HUES6 (cell line): ENCODE measurements at regions not wholly inside any gene's neighbourhood (a gene's known extent, or its start where the extent isn't known, plus 50 kb on each side); places are given as distances from the start of the nearest gene placed in this dataset.

ENCODE experiments used
- H3K27ac ChIP-seq: 2 replicates; pipeline ENCODE4 v1.7.0; 2013; ENCODE audit warnings: low read depth, mild to moderate bottlenecking, low read length, inconsistent platforms
- H3K27me3 ChIP-seq: 2 replicates; pipeline ENCODE4 v1.6.1; 2013; ENCODE audit warnings: low read length; ENCODE audit not compliant: control insufficient read depth, insufficient read depth
- H3K36me3 ChIP-seq: 2 replicates; pipeline ENCODE4 v1.6.1; 2013; ENCODE audit warnings: low read length; ENCODE audit not compliant: control insufficient read depth, insufficient read depth
- H3K4me1 ChIP-seq: 2 replicates; pipeline ENCODE4 v1.6.1; 2013; ENCODE audit warnings: low read length; ENCODE audit not compliant: control insufficient read depth, insufficient read depth
- H3K4me3 ChIP-seq: 2 replicates; pipeline ENCODE4 v1.5.1; 2013; ENCODE audit warnings: low read depth, low read length
- H3K9ac ChIP-seq: one replicate; pipeline ENCODE4 v1.6.1; 2013; ENCODE audit warnings: mild to moderate bottlenecking, low read length
- H3K9me3 ChIP-seq: 2 replicates; pipeline ENCODE4 v1.6.1; 2013; ENCODE audit warnings: low read depth, low read length; ENCODE audit not compliant: control insufficient read depth, insufficient read depth

DNA sequence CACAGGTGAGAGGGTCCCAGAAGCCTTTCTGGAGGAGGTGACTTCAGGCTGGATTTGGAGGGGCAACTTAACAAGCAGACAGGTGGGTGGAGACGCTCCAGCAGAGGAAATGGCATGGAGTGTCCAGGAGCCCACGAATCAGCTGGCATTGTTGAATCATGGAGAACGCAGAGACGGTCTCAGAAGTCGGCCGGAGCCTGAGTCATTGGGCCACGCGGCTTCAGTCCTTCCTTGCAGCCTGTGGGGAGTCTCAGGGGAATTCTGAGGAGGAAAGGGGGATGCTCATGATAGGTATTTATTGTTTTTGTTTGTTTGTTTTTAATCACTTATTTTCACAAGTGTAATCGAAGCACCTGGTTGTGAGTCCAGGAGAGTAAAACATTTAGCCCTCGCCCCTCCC, 184.6 kb upstream of the HDAC4 start:
- Histone ChIP-seq H3K27ac (no peak overlapping the region), H3K9ac (no peak overlapping the region), H3K4me3 (no peak overlapping the region), H3K36me3 (no peaks in the 10 kb centered on the region), H3K9me3 (no peaks in the 10 kb centered on the region), H3K27me3 (no peaks in the 10 kb centered on the region), H3K4me1 (no peaks in the 10 kb centered on the region)

- H3K9me3 ChIP-seq: no peaks in the 10 kb centered on the region
- no peaks in the 10 kb centered on the region for H3K4me1 ChIP-seq
Observed at GRCh38 chr2:239584986-239585385, 184.2 kb upstream of the HDAC4 start.

DNA sequence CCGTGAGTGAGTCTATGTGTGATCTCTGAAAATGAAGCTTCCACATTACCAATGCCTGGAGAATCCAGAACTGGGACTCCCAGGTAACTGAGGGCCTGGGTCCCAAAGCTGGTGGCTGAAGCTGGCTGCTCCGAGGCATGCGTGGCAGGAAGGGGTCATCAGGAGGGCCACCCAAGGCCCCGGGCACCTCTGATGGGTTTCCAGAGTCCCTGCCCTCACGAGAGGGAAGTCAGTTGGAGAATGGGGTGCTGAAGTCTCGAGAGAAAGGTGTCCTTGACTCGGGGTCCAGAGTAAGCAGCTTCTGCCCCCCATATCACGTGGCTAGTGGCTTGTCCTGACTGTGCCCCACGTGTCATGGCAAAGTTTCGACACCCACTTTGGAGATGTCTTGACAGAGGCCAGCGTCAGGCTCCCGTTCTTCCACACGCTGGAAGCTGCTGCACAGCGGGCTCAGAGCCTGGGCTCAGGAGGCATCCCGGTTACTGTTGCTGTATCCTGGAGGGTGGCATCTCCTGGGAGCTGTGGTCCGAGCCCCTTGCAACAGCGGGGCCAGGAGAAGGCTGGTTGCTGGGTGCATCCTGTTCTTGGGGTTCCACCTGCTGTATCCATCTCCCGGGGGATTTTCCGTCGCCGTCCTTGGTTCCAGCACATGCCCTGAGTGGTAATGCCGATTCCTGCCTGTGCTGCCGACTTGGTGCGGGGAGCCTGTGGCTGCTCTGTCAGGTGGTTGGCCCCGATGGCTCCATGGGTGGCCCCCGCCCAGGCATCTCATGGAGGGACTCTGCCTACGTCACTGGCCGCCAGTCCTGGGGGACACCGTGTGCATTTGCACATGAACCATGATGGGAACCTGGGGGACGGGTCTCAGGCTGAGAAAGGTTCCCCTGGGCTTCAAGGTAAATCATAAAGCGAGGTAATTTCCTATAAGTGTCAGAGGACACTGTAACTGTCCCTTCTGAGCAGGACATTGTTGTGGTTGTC, 183.3 kb upstream of the HDAC4 start:
- Histone ChIP-seq H3K9me3 (no peaks in the 10 kb centered on the region), H3K4me3 (no peak overlapping the region), H3K36me3 (no peaks in the 10 kb centered on the region), H3K27ac (no peak overlapping the region), H3K9ac (no peak overlapping the region), H3K4me1 (no peaks in the 10 kb centered on the region), H3K27me3 (no peaks in the 10 kb centered on the region)

More at GRCh38 chr2:239584986-239585385, 184.2 kb upstream of the HDAC4 start:
- Histone ChIP-seq H3K27me3 (no peaks in the 10 kb centered on the region), H3K27ac (no peak overlapping the region), H3K36me3 (no peaks in the 10 kb centered on the region), H3K9ac (no peak overlapping the region), H3K4me3 (no peak overlapping the region)

DNA sequence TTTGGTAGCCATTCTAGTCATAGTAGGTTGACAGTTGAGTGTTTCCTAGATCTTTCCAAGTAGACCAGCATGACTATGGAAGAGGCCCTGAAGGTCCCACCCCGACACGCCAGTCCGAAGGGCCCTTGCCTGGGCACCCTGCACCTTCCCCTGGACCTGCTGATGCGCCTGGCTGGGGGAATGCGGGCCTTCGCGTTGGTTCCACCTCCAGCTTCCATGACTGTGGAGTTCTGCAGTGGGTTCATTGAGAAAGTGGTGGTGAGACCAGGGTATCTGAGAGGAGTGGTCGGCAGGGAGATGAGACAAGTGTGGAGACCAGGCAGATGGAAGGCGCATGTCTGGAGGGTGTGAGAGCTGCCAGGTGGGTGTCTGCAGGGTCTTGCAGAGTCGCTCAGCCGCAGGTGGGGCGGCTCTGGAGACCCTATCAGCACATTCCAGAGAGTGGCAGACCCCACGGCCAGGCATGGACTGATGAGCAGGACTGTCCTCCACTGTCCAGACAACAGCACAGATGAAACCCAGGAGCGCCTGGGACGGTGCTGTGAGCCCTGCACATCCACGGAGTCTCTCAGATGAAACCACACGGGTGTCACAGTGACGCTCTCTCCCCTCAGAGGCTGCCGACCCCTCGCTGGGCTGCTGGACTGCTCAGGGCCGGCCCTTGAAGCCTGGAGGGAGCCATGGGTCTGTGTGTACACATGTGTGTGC, 182.5 kb upstream of the HDAC4 start:
- Histone ChIP-seq H3K4me1 (no peaks in the 10 kb centered on the region), H3K4me3 (no peak overlapping the region), H3K9me3 (no peaks in the 10 kb centered on the region), H3K9ac (no peak overlapping the region), H3K27ac (no peak overlapping the region), H3K27me3 (no peaks in the 10 kb centered on the region), H3K36me3 (no peaks in the 10 kb centered on the region)

- Histone ChIP-seq H3K27me3 (no peaks in the 10 kb centered on the region), H3K9me3 (no peaks in the 10 kb centered on the region), H3K4me1 (no peaks in the 10 kb centered on the region), H3K27ac (no peak overlapping the region), H3K4me3 (no peak overlapping the region), H3K36me3 (no peaks in the 10 kb centered on the region), H3K9ac (no peak overlapping the region)
Observed at GRCh38 chr2:239582476-239582875, 181.7 kb upstream of the HDAC4 start.

GRCh38 chr2:239581352-239581901, 180.6 kb upstream of the HDAC4 start:
- H3K36me3 ChIP-seq: no peaks in the 10 kb centered on the region
- no peak overlapping the region for H3K4me3 ChIP-seq
- no peaks in the 10 kb centered on the region for H3K4me1 ChIP-seq
- H3K9ac ChIP-seq: no peak overlapping the region
- H3K9me3 ChIP-seq: no peaks in the 10 kb centered on the region
- H3K27ac ChIP-seq: no peak overlapping the region
- no peaks in the 10 kb centered on the region for H3K27me3 ChIP-seq

DNA sequence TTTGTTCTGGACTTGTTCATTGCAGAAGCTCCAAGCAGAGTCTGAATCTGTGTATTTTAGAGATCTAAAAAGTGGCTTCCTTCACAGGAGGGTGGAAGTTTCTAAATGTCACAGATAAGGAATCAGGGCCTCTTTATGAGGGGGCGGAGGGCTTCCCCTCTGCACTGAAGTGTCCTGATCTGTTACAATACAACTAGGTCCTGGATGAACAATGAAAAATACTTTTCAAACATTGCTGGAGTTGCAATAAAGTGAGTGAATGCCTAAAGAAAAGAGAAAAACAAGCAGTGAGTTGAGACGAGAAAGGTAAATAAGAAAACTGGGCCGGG, 179.3 kb upstream of the HDAC4 start:
- H3K9me3 ChIP-seq: peaks cover 10% of the 10 kb centered on the region

GRCh38 chr2:239579524-239580198, 178.8 kb upstream of the HDAC4 start:
- Histone ChIP-seq H3K9ac (no peak overlapping the region), H3K27ac (no peak overlapping the region), H3K36me3 (no peaks in the 10 kb centered on the region), H3K4me3 (no peak overlapping the region), H3K4me1 (no peaks in the 10 kb centered on the region), H3K9me3 (peaks cover 10% of the 10 kb centered on the region), H3K27me3 (no peaks in the 10 kb centered on the region)

More for the DNA sequence above, 179.3 kb upstream of the HDAC4 start:
- H3K27ac ChIP-seq: no peak overlapping the region
- no peaks in the 10 kb centered on the region for H3K36me3 ChIP-seq
- H3K4me1 ChIP-seq: no peaks in the 10 kb centered on the region
- H3K9ac ChIP-seq: no peak overlapping the region
- H3K27me3 ChIP-seq: no peaks in the 10 kb centered on the region
- H3K4me3 ChIP-seq: no peak overlapping the region

DNA sequence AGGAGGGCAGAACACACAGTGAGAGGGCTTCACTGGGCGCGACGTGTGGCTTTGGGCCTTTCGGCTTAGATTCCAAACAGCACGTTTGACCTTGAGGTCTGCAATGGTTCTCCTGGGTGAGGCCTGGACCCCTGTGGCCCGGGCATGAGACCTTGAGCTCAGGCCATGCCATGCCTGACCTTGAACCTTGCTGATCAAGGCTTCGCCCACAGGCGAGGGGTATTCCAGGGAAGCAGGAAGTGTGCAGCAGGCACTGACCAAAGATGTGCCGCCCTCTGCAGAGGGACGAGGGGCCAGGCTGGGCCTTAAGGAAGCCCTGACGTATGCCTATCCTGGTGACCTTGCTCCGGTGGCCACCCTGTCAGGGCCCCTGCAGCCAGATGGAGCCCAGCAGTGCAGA, 178.3 kb upstream of the HDAC4 start:
- H3K27me3 ChIP-seq: no peaks in the 10 kb centered on the region
- H3K9me3 ChIP-seq: peaks cover 10% of the 10 kb centered on the region
- H3K4me1 ChIP-seq: no peaks in the 10 kb centered on the region
- no peak overlapping the region for H3K4me3 ChIP-seq
- no peak overlapping the region for H3K27ac ChIP-seq
- H3K9ac ChIP-seq: no peak overlapping the region
- no peaks in the 10 kb centered on the region for H3K36me3 ChIP-seq

- no peaks in the 10 kb centered on the region for H3K4me1 ChIP-seq
Observed at GRCh38 chr2:239578381-239578780, 177.6 kb upstream of the HDAC4 start.

More at GRCh38 chr2:239578381-239578780, 177.6 kb upstream of the HDAC4 start:
- H3K27ac ChIP-seq: no peak overlapping the region
- H3K27me3 ChIP-seq: no peaks in the 10 kb centered on the region
- no peaks in the 10 kb centered on the region for H3K36me3 ChIP-seq
- H3K9ac ChIP-seq: no peak overlapping the region
- no peak overlapping the region for H3K4me3 ChIP-seq
- peaks cover 10% of the 10 kb centered on the region for H3K9me3 ChIP-seq
